Ishikawa (cell line): ENCODE measurements at regions not wholly inside any gene's neighbourhood (a gene's known extent, or its start where the extent isn't known, plus 50 kb on each side); places are given as distances from the start of the nearest gene placed in this dataset.

ENCODE experiments used
- CEBPB ChIP-seq: IDR thresholded peaks from 2 replicates; pipeline ENCODE4 v1.6.1; 2012
- CREB1 ChIP-seq: IDR thresholded peaks from 2 replicates; pipeline ENCODE4 v1.6.1; 2012; ENCODE audit warnings: low read depth
- EGR1 ChIP-seq: IDR thresholded peaks from 2 replicates; pipeline ENCODE4 v1.6.1; 2012
- EP300 ChIP-seq: IDR thresholded peaks from 2 replicates; pipeline ENCODE4 v1.6.1; 2012; ENCODE audit warnings: borderline replicate concordance
- FOXM1 ChIP-seq: IDR thresholded peaks from 2 replicates; pipeline ENCODE4 v1.6.1; 2012; ENCODE audit warnings: low read depth, borderline replicate concordance
- MAX ChIP-seq: IDR thresholded peaks from 2 replicates; pipeline ENCODE4 v1.6.1; 2012
- NFIC ChIP-seq: IDR thresholded peaks from 2 replicates; pipeline ENCODE4 v1.6.1; 2012
- RAD21 ChIP-seq: IDR thresholded peaks from 2 replicates; pipeline ENCODE4 v1.6.1; 2012; ENCODE audit warnings: low read depth
- REST ChIP-seq: IDR thresholded peaks from 2 replicates; pipeline ENCODE4 v1.6.1; 2012; ENCODE audit warnings: low read depth, mild to moderate bottlenecking
- TAF1 ChIP-seq: IDR thresholded peaks from 2 replicates; pipeline ENCODE4 v1.6.1; 2012; ENCODE audit warnings: low read depth, mild to moderate bottlenecking
- TCF12 ChIP-seq: IDR thresholded peaks from 2 replicates; pipeline ENCODE4 v1.6.1; 2012; ENCODE audit warnings: low read depth
- TEAD4 ChIP-seq: IDR thresholded peaks from 2 replicates; pipeline ENCODE4 v1.6.1; 2012
- USF1 ChIP-seq: IDR thresholded peaks from 2 replicates; pipeline ENCODE4 v1.6.1; 2012
- YY1 ChIP-seq: IDR thresholded peaks from 2 replicates; pipeline ENCODE4 v1.6.1; 2012; ENCODE audit warnings: low read depth
- ZBTB7A ChIP-seq: IDR thresholded peaks from 2 replicates; pipeline ENCODE4 v1.6.1; 2012; ENCODE audit warnings: low read depth

- TF ChIP-seq YY1: no peak
- no peak for TF ChIP-seq CREB1
- TF ChIP-seq TAF1: no peak
- no peak for TF ChIP-seq NFIC
Measured at GRCh38 chr5:118327389-118327788, 661.0 kb downstream of the DTWD2 start.

GRCh38 chr5:118326481-118327045, 661.8 kb downstream of the DTWD2 start:
- TF ChIP-seq NFIC (no peak), EP300 (no peak), TAF1 (no peak), FOXM1 (no peak), TEAD4 (no peak), USF1 (no peak), CEBPB (no peak), TCF12 (no peak), RAD21 (no peak), ZBTB7A (no peak), EGR1 (no peak), REST (no peak), YY1 (no peak), CREB1 (no peak), MAX (no peak)

- TF ChIP-seq NFIC (no peak), MAX (no peak), CREB1 (no peak), ZBTB7A (no peak), TAF1 (no peak), EP300 (no peak), USF1 (no peak), YY1 (no peak), REST (no peak), CEBPB (no peak), EGR1 (no peak), TEAD4 (no peak), FOXM1 (no peak)
Measured at GRCh38 chr5:118325931-118326330, 662.4 kb downstream of the DTWD2 start.

GRCh38 chr5:118321081-118321480, 667.3 kb downstream of the DTWD2 start:
- TF ChIP-seq ZBTB7A (no peak), YY1 (no peak), CREB1 (no peak), EP300 (no peak), REST (no peak), MAX (no peak), RAD21 (no peak), TAF1 (no peak), TEAD4 (no peak), FOXM1 (no peak), EGR1 (no peak), TCF12 (no peak), USF1 (no peak), CEBPB (no peak), NFIC (no peak)
